Activated B cell treated with CpG ODN at 0.5 μM for 24 hours (primary cell): ENCODE measurements at regions not wholly inside any gene's neighbourhood (a gene's known extent, or its start where the extent isn't known, plus 50 kb on each side); places are given as distances from the start of the nearest gene placed in this dataset.

Experiments
- ATAC-seq: fragments of 200-7000 bp; cut with Tn5 transposase; one replicate; pipeline ENCODE4 v1.10.0; 2021; ENCODE audit warnings: low read depth, mild to moderate bottlenecking, moderate library complexity
- CTCF ChIA-PET: fragments of 350-600 bp; sonication (Branson Sonifier 250); formaldehyde crosslinking; loops from one replicate; lab custom pipeline; 2021; ENCODE audit warnings: antibody characterized with exemption; lab: Charles Lee
- POLR2A ChIA-PET: fragments of 350-600 bp; sonication (Branson Sonifier 250); formaldehyde crosslinking; loops from one replicate; lab custom pipeline; 2021; ENCODE audit warnings: antibody characterized with exemption; lab: Charles Lee
- DNase-seq: peaks from one replicate; pipeline ENCODE4 v3.0.0; 2022
- H3K27ac Mint-ChIP-seq: one replicate; pipeline ENCODE4 v1.8.0; 2020; ENCODE audit warnings: mixed read lengths
- H3K27me3 Mint-ChIP-seq: one replicate; pipeline ENCODE4 v1.8.0; 2021; ENCODE audit warnings: mixed read lengths
- H3K36me3 Mint-ChIP-seq: one replicate; pipeline ENCODE4 v1.8.0; 2021; ENCODE audit warnings: low read depth, mixed read lengths
- H3K4me1 Mint-ChIP-seq: one replicate; pipeline ENCODE4 v1.8.0; 2021; ENCODE audit warnings: mixed read lengths
- H3K4me3 Mint-ChIP-seq: one replicate; pipeline ENCODE4 v1.8.0; 2020; ENCODE audit warnings: mild to moderate bottlenecking, mixed read lengths
- H3K9me3 Mint-ChIP-seq: one replicate; pipeline ENCODE4 v1.8.0; 2020; ENCODE audit warnings: mixed read lengths
- intact Hi-C: fragments of 100-400 bp; cut with micrococcal nuclease; formaldehyde crosslinking; loops from one replicate; pipeline ENCODE4 v1.15.1; 2024
- TF ChIP-seq, protein P1 (sequence below): fragments of 200-600 bp; IDR thresholded peaks from one replicate; pipeline ENCODE4 v1.8.0; 2022; ENCODE audit warnings: antibody characterized with exemption, mild to moderate bottlenecking

DNA sequence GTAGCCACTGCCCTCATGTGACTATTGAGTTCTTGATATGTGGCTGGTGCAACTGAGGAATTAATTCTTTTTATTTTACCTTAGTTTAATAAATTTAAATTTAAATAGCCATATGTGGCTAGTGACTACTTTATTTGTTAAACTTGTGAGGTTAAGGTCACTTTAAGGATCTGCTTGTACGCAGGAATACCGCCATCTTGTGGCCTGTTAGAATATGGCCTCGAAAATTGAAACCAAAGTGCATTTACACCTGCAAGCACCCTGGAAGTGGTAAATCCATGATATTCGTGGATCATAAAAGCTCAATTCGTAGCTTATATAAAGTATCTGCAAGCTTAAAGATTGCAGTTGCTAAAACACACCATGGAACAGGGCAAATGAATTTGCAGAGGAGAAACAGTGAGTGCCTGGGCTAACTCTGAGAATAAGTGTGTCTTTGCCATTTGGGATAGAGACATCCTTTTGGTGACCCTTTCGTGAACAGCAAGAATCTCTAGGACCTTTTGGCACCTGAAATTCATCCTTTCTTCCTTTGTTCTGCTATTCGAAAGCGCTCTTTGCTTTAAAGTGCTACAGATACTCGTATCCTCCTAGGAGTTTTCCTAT, 59.9 kb upstream of the REG3A start:
- ChIA-PET POLR2A (no interaction called here), CTCF (interaction anchor here (0.8 kb wide), 1 partner anchor 30 kb away, joined by 3 read pairs; no protein-coding TSS in a partner anchor)
- Mint-ChIP-seq H3K36me3 (no peaks in the 10 kb centered on the region), H3K27me3 (no peaks in the 10 kb centered on the region), H3K27ac (no peak overlapping the region), H3K4me3 (no peak overlapping the region), H3K9me3 (no peaks in the 10 kb centered on the region), H3K4me1 (no peaks in the 10 kb centered on the region)
- no peak for DNase-seq
- TF ChIP-seq, protein P1, sequence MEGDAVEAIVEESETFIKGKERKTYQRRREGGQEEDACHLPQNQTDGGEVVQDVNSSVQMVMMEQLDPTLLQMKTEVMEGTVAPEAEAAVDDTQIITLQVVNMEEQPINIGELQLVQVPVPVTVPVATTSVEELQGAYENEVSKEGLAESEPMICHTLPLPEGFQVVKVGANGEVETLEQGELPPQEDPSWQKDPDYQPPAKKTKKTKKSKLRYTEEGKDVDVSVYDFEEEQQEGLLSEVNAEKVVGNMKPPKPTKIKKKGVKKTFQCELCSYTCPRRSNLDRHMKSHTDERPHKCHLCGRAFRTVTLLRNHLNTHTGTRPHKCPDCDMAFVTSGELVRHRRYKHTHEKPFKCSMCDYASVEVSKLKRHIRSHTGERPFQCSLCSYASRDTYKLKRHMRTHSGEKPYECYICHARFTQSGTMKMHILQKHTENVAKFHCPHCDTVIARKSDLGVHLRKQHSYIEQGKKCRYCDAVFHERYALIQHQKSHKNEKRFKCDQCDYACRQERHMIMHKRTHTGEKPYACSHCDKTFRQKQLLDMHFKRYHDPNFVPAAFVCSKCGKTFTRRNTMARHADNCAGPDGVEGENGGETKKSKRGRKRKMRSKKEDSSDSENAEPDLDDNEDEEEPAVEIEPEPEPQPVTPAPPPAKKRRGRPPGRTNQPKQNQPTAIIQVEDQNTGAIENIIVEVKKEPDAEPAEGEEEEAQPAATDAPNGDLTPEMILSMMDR, result peak; percentile 29
- no peak for ATAC-seq
- intact Hi-C loops, result no loop called here

DNA sequence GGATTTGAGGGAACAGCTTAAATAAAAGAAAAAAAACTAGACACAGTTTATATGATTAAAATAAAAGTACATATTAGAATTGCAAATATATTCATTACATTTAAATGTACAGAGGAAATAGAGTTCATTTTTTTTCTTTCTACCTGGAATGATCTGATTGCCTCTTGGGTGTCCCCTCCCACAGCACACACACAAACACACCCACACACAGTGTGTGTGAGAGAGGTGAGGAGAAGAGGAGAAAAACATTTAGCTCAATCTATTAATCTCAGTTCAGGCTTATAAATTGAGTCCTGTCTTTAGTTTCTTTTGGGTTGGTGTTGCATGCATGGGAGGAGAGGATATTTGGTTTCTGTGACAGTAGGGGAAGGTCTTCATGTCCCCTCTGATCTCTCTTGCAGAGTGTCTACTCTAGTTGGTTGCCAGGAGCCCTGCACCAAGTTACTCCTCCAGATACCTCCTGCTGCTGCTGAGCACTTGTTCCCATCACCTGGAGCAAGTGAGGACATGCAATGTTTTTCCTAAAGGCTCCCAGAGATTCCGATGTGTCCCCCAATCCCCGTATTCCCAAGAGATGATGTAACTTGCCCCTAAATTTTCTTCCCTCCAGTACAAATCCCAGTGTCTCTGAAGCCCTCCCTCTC, 50.8 kb upstream of the REG3A start:
- intact Hi-C loops, result no loop called here

More for the DNA sequence above, 50.8 kb upstream of the REG3A start:
- Mint-ChIP-seq H3K27ac (no peak overlapping the region), H3K4me1 (no peaks in the 10 kb centered on the region), H3K4me3 (no peak overlapping the region), H3K36me3 (no peaks in the 10 kb centered on the region), H3K9me3 (no peaks in the 10 kb centered on the region), H3K27me3 (no peaks in the 10 kb centered on the region)
- ChIA-PET POLR2A (no interaction called here), CTCF (no interaction called here)
- ATAC-seq (no peak), DNase-seq (no peak)
- TF ChIP-seq, protein P1, result no peak
